ENCODE measurements at regions not wholly inside any gene's neighbourhood (a gene's known extent, or its start where the extent isn't known, plus 50 kb on each side); places are given as distances from the start of the nearest gene placed in this dataset.

DNA sequence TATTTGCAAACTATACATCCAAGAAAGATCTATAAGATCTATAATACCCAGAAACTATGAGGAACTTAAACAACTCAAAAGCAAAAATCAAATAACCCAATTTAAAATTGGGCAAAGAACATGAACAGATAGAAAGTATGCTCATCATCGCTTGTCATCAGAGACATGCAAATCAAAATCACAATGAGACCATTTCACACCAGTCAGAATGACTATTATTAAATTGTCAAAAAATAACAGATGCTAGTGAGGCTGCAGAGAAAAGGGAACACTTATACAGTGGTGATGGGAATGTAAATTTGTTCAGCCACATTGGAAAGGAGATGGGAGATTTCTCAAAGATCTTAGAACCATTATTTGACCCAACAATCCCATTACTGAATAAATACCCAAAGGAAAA lies 1451.7 kb upstream of the ADGRL3 start:
- intact Hi-C loops (cut with micrococcal nuclease; ENCODE audit: unreplicated experiment) = no loop called here
- no peak for FAIRE-seq
- SMC1A ChIA-PET (ENCODE audit: uncharacterized antibody, unreplicated experiment) = no interaction called here
- no peak for DNase-seq (ENCODE audit: low read depth, low spot score)
- BruUV-seq (replicated peaks) = no TSS peak
- H3K27me3 ChIP-seq (replicated peaks in 1 of 2; ENCODE audit: control insufficient read depth in 2 of 2, insufficient read depth in 2 of 2, low read length in 1 of 2) = no peaks in the 10 kb centered on the region
- no peaks in the 10 kb centered on the region for H3K79me2 ChIP-seq (ENCODE audit: control insufficient read depth, insufficient read depth, low read length)
- no peaks in the 10 kb centered on the region for H3K9me3 ChIP-seq (replicated peaks; ENCODE audit: control insufficient read depth, insufficient read depth, low read length)
- no peaks in the 10 kb centered on the region for H4K20me1 ChIP-seq (ENCODE audit: control insufficient read depth, insufficient read depth)
- WGBS (ENCODE audit: insufficient coverage, insufficient replicate concordance, low lambda C conversion rate, missing lambda C conversion rate) = 86% methylated on average over 1 of the region's 1 CpG
- in situ Hi-C loops (cut with MboI) = no loop called here
- H3K4me3 ChIP-seq = no peak overlapping the region
- H3K4me2 ChIP-seq (ENCODE audit: control insufficient read depth, insufficient read depth) = no peak overlapping the region
- no peak for ATAC-seq
- H3K27ac ChIP-seq (ENCODE audit: control insufficient read depth, insufficient read depth) = no peak overlapping the region
- no peaks in the 10 kb centered on the region for H3K4me1 ChIP-seq (ENCODE audit: control insufficient read depth, insufficient read depth, low read length)
- CTCF ChIA-PET = no interaction called here
- no peak overlapping the region for H3K9ac ChIP-seq (ENCODE audit: control insufficient read depth, insufficient read depth, low read length)
- no peak overlapping the region for H2AFZ ChIP-seq (ENCODE audit: control insufficient read depth, low read depth, low read length)
- H3K36me3 ChIP-seq (ENCODE audit: control insufficient read depth in 2 of 2, insufficient read depth in 2 of 2, low read length in 1 of 2) = no peaks in the 10 kb centered on the region
- POLR2A ChIA-PET = no interaction called here
- RAD21 ChIA-PET (ENCODE audit: unreplicated experiment) = no interaction called here
- TF ChIP-seq SMAD1 (IDR thresholded peaks at IDR 0.05; ENCODE audit: low read depth, partially characterized antibody) = no peak
- no peak for TF ChIP-seq MXI1 (IDR thresholded peaks at IDR 0.05; ENCODE audit: low read depth, low read length)
- TF ChIP-seq, protein P1, sequence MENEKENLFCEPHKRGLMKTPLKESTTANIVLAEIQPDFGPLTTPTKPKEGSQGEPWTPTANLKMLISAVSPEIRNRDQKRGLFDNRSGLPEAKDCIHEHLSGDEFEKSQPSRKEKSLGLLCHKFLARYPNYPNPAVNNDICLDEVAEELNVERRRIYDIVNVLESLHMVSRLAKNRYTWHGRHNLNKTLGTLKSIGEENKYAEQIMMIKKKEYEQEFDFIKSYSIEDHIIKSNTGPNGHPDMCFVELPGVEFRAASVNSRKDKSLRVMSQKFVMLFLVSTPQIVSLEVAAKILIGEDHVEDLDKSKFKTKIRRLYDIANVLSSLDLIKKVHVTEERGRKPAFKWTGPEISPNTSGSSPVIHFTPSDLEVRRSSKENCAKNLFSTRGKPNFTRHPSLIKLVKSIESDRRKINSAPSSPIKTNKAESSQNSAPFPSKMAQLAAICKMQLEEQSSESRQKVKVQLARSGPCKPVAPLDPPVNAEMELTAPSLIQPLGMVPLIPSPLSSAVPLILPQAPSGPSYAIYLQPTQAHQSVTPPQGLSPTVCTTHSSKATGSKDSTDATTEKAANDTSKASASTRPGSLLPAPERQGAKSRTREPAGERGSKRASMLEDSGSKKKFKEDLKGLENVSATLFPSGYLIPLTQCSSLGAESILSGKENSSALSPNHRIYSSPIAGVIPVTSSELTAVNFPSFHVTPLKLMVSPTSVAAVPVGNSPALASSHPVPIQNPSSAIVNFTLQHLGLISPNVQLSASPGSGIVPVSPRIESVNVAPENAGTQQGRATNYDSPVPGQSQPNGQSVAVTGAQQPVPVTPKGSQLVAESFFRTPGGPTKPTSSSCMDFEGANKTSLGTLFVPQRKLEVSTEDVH (IDR thresholded peaks at IDR 0.05; ENCODE audit: low read depth, partially characterized antibody) = no peak
- TF ChIP-seq RB1 (IDR thresholded peaks at IDR 0.05; ENCODE audit: borderline replicate concordance) = no peak
- TF ChIP-seq MTA2 (IDR thresholded peaks at IDR 0.05; ENCODE audit: low read depth) = no peak
- TF ChIP-seq, protein P2, sequence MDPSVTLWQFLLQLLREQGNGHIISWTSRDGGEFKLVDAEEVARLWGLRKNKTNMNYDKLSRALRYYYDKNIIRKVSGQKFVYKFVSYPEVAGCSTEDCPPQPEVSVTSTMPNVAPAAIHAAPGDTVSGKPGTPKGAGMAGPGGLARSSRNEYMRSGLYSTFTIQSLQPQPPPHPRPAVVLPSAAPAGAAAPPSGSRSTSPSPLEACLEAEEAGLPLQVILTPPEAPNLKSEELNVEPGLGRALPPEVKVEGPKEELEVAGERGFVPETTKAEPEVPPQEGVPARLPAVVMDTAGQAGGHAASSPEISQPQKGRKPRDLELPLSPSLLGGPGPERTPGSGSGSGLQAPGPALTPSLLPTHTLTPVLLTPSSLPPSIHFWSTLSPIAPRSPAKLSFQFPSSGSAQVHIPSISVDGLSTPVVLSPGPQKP (IDR thresholded peaks at IDR 0.05; ENCODE audit: low read depth, low read length) = no peak
- no peak for TF ChIP-seq LARP7 (IDR thresholded peaks at IDR 0.05)
- TF ChIP-seq, protein P3, sequence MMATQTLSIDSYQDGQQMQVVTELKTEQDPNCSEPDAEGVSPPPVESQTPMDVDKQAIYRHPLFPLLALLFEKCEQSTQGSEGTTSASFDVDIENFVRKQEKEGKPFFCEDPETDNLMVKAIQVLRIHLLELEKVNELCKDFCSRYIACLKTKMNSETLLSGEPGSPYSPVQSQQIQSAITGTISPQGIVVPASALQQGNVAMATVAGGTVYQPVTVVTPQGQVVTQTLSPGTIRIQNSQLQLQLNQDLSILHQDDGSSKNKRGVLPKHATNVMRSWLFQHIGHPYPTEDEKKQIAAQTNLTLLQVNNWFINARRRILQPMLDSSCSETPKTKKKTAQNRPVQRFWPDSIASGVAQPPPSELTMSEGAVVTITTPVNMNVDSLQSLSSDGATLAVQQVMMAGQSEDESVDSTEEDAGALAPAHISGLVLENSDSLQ (IDR thresholded peaks at IDR 0.05) = no peak
- TF ChIP-seq IRF4 (IDR thresholded peaks at IDR 0.05; ENCODE audit: low read depth, low read length) = no peak
- TF ChIP-seq, protein P4, sequence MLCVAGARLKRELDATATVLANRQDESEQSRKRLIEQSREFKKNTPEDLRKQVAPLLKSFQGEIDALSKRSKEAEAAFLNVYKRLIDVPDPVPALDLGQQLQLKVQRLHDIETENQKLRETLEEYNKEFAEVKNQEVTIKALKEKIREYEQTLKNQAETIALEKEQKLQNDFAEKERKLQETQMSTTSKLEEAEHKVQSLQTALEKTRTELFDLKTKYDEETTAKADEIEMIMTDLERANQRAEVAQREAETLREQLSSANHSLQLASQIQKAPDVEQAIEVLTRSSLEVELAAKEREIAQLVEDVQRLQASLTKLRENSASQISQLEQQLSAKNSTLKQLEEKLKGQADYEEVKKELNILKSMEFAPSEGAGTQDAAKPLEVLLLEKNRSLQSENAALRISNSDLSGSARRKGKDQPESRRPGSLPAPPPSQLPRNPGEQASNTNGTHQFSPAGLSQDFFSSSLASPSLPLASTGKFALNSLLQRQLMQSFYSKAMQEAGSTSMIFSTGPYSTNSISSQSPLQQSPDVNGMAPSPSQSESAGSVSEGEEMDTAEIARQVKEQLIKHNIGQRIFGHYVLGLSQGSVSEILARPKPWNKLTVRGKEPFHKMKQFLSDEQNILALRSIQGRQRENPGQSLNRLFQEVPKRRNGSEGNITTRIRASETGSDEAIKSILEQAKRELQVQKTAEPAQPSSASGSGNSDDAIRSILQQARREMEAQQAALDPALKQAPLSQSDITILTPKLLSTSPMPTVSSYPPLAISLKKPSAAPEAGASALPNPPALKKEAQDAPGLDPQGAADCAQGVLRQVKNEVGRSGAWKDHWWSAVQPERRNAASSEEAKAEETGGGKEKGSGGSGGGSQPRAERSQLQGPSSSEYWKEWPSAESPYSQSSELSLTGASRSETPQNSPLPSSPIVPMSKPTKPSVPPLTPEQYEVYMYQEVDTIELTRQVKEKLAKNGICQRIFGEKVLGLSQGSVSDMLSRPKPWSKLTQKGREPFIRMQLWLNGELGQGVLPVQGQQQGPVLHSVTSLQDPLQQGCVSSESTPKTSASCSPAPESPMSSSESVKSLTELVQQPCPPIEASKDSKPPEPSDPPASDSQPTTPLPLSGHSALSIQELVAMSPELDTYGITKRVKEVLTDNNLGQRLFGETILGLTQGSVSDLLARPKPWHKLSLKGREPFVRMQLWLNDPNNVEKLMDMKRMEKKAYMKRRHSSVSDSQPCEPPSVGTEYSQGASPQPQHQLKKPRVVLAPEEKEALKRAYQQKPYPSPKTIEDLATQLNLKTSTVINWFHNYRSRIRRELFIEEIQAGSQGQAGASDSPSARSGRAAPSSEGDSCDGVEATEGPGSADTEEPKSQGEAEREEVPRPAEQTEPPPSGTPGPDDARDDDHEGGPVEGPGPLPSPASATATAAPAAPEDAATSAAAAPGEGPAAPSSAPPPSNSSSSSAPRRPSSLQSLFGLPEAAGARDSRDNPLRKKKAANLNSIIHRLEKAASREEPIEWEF (IDR thresholded peaks at IDR 0.05; ENCODE audit: insufficient replicate concordance, low read depth, low read length) = no peak
- no peak for TF ChIP-seq ESRRA (IDR thresholded peaks at IDR 0.05; ENCODE audit: low read length)
- no peak for TF ChIP-seq MEF2B (IDR thresholded peaks at IDR 0.05; ENCODE audit: partially characterized antibody, poor library complexity, severe bottlenecking)
- no peak for TF ChIP-seq NRF1 (conservative IDR thresholded peaks at IDR 0.05; ENCODE audit: low read depth, low read length)
- TF ChIP-seq SP1 (IDR thresholded peaks at IDR 0.05; ENCODE audit: low read depth, low read length) = no peak

All from GM12878 (cell line).